ENCODE measurements at regions not wholly inside any gene's neighbourhood (a gene's known extent, or its start where the extent isn't known, plus 50 kb on each side); places are given as distances from the start of the nearest gene placed in this dataset.

DNA sequence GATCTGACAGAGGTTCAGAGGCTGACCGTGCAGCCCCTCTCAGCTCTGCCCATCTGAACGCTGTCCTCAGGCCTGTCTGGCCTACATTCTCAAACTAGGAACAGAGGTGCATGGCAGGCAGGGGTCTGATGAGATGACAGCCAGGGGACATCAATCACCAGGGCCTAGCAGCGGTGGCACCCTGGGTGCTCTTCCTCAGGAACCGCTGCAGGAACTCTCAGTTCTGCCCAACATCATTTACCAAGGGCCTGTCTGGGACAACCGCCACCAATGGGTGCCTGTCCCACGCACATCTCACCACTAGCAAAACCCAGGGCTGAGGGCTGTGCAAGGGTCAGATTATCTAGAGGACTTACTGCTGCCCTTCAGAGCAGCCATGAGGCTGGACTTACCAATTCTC lies 245.7 kb downstream of the TOMM20 start:
- DNase-seq (ENCODE audit: low read depth in 2 of 2) = no peak

GRCh38 chr1:234881893-234882771 lies 246.5 kb downstream of the TOMM20 start:
- DNase-seq (ENCODE audit: low read depth in 2 of 2) = no peak

- no peak for DNase-seq (ENCODE audit: low read depth in 2 of 2)
These were observed 249.2 kb downstream of the TOMM20 start for GRCh38 chr1:234879147-234880080.

DNA sequence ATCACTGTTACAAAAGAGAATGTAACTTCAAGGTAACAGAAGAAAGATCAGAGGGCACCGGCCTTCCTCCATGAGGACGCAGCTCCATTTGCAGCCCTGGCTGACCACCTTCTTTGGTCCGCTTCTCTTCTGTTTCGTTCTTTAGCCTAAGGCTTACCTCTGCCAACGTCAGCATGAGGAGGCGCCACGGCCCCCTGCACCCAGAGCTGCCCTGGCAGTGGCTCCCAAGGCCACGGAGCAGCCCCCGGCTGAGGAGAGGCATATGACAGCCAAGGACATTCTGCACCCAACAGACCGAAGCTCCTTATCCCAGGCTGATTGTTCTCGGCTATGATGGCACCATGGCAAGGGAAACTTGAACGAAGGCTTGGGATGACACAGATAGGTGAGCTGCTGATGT lies 250.3 kb downstream of the TOMM20 start:
- DNase-seq (ENCODE audit: low read depth in 2 of 2) = no peak

DNA sequence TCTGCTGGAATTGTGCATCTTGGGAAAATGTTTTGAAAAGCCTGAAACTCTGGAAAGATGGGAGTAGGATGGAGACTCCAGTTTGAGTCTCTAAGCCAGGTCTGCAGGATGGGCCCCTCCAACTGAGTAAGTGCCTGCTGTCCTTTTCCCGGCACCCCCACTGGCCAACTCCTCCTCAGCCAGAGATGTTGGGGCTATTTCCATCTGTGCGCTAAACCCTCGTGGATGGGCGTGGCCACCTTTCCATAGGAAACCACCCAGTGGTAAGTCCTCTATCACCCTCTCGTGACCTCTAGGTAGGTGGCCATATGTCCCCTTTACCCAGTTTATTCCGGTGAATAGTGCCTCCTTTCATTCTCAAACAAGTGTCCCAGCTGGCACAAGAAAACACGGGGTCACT lies 250.9 kb downstream of the TOMM20 start:
- no peak for DNase-seq (ENCODE audit: low read depth in 2 of 2)

- no peak for DNase-seq (ENCODE audit: low read depth in 2 of 2)
These were observed 252.4 kb downstream of the TOMM20 start for GRCh38 chr1:234875953-234876855.

- no peak for DNase-seq (ENCODE audit: low read depth in 2 of 2)
These were observed 253.2 kb downstream of the TOMM20 start for GRCh38 chr1:234875328-234875952.

- DNase-seq (ENCODE audit: low read depth in 2 of 2) = no peak
These were observed 254.0 kb downstream of the TOMM20 start for GRCh38 chr1:234874291-234875288.

DNA sequence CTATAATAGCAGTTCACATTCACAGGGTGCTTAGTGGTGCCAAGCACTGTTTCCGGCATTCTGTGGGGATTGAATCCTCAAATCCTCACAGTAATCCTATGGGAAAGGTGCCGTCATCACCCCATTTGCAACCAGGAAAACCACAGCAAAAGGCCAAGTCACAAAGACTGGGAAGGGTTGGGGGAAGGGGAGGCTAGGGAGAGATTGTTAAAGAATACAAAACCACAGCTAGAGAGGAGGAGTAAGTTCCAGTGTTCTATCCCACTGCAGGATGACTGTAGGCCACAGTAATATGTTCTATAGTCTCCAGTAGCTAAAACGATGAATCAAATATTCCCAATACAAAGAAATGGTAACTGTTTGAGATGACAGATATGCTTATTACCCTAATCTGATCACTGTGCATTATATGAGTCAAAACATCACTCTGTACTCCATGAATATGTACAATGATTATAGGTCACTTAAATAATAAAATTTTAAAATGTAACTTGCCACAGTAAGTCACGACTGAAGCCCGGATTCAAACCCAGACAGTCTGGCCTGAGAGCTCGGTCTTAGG lies 256.8 kb downstream of the TOMM20 start:
- DNase-seq (ENCODE audit: low read depth in 2 of 2) = no peak

DNA sequence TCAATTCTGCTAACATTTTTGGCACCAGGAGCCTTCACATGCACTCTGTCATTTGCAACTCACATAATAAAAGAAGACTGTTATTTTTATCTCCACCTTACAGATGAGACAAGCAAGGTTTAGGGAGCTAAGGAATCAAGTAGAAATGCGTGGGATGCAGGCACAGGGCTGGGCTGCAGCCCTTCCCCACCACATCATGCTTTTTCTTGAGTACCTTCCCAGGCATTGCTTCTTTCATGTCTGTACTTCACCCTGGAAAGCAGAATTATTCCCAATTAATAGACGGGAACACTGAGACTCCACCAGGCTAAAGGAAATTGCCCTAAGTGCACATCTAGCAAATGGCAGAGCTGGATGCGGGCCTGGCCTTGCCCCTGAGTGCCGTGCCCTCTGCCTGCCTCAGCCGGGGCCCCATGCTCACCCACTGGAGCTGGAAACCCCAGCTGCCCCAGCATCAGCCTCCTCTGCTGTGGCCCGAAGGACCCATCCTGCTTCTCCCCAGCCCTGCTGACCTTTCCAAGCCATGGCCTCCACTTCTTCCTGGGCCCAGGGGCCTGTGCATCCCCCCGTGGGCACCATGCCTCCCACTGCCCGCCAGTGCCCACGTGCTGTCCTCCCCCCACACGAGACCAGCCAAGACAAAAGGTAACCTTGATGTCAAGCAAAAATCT lies 257.5 kb downstream of the TOMM20 start:
- no peak for DNase-seq (ENCODE audit: low read depth in 2 of 2)

DNA sequence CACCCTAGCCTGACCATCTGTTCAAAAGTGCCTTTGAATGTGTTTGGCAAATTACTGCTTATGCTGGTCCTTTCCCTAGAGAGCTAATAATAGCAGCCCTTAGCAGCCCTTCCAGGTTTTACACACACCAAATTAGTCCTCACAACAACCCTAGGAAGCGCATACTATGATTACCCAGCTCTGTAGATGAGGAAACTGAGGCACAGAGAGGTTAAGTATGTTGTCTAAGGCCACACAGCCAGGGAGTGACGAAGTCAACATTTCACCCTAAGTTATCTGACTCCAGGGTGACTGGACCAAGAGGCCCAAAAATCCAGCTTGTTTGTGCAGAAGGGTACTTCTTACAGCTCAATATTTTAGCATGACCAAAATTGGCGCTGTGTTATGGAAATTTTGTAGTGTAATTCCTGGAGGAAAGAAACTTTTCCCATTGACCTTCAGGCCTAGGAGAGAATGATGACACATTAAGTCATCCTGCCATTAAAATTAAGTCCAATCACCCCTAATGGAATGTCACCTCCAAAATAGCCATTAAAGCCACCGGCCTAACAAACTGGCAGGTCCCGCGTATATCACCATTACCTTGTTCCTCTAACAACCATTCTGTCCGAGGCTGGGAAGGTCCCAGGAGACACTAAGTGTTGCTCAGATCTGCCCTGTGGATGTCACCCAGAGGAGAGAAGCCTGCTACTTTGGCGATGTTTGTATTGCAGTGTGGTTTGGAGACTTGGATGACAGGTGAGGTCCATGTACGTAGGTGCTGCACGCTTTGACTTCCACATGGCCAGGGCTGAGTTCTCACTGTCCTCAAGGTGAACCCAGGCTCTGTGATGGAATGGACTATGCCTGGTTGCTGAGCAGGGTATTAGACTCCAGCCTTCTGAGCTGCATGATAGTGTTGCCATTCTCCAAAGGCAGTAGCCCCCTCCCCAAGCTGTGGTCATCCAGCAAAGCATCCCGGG lies 258.3 kb downstream of the TOMM20 start:
- DNase-seq (ENCODE audit: low read depth in 2 of 2) = no peak

DNA sequence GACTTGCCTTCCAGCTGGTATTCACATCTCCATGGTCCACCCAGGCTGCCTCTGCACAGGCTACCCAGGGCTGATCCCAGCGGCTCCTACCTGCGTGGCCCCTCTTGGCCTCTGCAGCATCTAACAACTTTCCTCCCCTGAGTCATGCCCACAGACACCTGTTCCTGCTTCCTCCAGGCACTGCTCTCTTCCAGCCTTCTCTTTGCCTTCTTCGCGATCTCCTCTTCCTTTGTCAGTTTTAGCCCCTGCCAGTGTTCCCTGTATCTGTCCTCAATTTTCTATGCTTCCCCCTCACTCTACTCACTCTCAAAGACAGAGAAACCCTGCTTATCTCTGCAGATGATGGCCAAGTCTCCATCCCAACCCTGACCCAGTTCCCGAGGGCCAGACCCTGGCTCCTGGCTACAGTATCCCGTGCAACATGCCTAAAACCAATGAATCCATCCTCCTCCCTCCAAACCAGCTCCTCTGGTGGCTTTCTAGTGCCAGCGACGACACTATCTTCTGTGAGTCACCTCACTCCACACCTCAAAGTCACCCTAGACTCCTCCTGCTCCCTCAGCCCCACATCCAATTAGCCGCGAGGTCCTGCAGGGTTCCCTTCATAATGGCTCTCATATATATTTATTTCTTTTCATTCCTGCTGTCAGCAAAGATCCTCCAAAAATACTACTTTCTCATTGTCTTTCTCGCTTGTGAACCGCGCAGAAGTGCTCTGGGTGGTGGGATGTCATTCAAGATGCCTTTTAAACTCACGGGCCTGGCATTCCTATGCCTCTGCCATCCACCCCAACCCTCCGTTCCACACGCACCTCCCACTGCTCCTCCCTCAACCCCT lies 259.2 kb downstream of the TOMM20 start:
- DNase-seq (ENCODE audit: low read depth in 2 of 2) = no peak

GRCh38 chr1:234868296-234869147 lies 258.5 kb upstream of the IRF2BP2 start:
- no peak for DNase-seq (ENCODE audit: low read depth in 2 of 2)

GRCh38 chr1:234866007-234866866 lies 256.3 kb upstream of the IRF2BP2 start:
- no peak for DNase-seq (ENCODE audit: low read depth in 2 of 2)

All from activated CD8-positive, alpha-beta memory T cell treated with anti-CD3 and anti-CD28 coated beads for 4 hours (primary cell).